Mucosa of rectum (tissue), 2 donors: ENCODE measurements at regions not wholly inside any gene's neighbourhood (a gene's known extent, or its start where the extent isn't known, plus 50 kb on each side); places are given as distances from the start of the nearest gene placed in this dataset.
A peak's percentile ranks its signal among the peaks of the same experiment; 100 is the strongest.

Experiments
- H3K27ac ChIP-seq, 2 donors: one replicate each; pipeline ENCODE4 v1.7.0; 2013; ENCODE audit warnings: inconsistent platforms in 2 of 2, low read depth in 2 of 2, low read length in 2 of 2
- H3K27me3 ChIP-seq, 2 donors: one replicate each; pipeline ENCODE4 v1.7.0; 2013; ENCODE audit warnings: low read length in 2 of 2; ENCODE audit not compliant: control insufficient read depth in 2 of 2, insufficient read depth in 2 of 2
- H3K36me3 ChIP-seq, 2 donors: one replicate each; pipeline ENCODE4 v1.7.0; 2013; ENCODE audit warnings: low read length in 2 of 2; ENCODE audit not compliant: control insufficient read depth in 2 of 2, insufficient read depth in 2 of 2
- H3K4me1 ChIP-seq, 2 donors: one replicate each; pipeline ENCODE4 v1.7.0; 2013; ENCODE audit warnings: low read length in 2 of 2, mild to moderate bottlenecking in 1 of 2; ENCODE audit not compliant: control insufficient read depth in 2 of 2, insufficient read depth in 2 of 2
- H3K4me3 ChIP-seq, 2 donors: one replicate each; pipeline ENCODE4 v1.7.0; 2013; ENCODE audit warnings: low read length in 2 of 2
- H3K9ac ChIP-seq, 2 donors: one replicate each; pipeline ENCODE4 v1.7.0; 2013; ENCODE audit warnings: low read length in 2 of 2, low read depth in 1 of 2, mild to moderate bottlenecking in 1 of 2
- H3K9me3 ChIP-seq, 2 donors: one replicate each; pipeline ENCODE4 v1.7.0; 2013; ENCODE audit warnings: low read length in 2 of 2; ENCODE audit not compliant: control insufficient read depth in 2 of 2
- donor health status: healthy.
- donor health status: Normal muscosa, but diverticular disease.

GRCh38 chr12:89177802-89178395 lies 174.4 kb downstream of the DUSP6 start:
- H3K9ac ChIP-seq = no peak overlapping the region
- H3K4me3 ChIP-seq = no peak overlapping the region
- H3K27ac ChIP-seq = no peak overlapping the region
- no peaks in the 10 kb centered on the region for H3K9me3 ChIP-seq
- no peaks in the 10 kb centered on the region for H3K36me3 ChIP-seq
- H3K4me1 ChIP-seq = no peaks in the 10 kb centered on the region
- no peaks in the 10 kb centered on the region for H3K27me3 ChIP-seq

DNA sequence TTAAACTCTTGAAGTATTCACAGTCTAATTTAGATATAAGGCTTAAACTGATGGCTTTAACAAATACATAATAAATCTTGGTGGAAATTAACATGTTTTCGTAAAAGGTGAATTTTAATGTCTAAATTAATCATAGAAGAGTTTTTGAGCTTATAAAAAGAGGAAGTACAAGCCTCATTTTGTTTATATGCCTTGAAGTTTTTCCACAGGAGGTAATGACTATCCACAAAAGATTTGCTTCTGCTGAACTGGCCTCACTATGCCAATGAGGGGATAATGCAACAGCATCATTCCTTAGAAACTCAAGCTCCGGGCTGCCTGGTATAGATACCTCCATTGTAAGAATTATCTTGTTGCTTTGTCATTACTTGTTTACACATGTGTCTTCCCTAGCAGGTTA lies 175.6 kb downstream of the DUSP6 start:
- no peaks in the 10 kb centered on the region for H3K9me3 ChIP-seq
- no peaks in the 10 kb centered on the region for H3K27me3 ChIP-seq
- no peaks in the 10 kb centered on the region for H3K4me1 ChIP-seq
- H3K9ac ChIP-seq = no peak overlapping the region
- no peaks in the 10 kb centered on the region for H3K36me3 ChIP-seq
- no peak overlapping the region for H3K4me3 ChIP-seq
- H3K27ac ChIP-seq = no peak overlapping the region

GRCh38 chr12:89173678-89174077 lies 178.6 kb downstream of the DUSP6 start:
- no peak overlapping the region for H3K4me3 ChIP-seq
- no peak overlapping the region for H3K27ac ChIP-seq

DNA sequence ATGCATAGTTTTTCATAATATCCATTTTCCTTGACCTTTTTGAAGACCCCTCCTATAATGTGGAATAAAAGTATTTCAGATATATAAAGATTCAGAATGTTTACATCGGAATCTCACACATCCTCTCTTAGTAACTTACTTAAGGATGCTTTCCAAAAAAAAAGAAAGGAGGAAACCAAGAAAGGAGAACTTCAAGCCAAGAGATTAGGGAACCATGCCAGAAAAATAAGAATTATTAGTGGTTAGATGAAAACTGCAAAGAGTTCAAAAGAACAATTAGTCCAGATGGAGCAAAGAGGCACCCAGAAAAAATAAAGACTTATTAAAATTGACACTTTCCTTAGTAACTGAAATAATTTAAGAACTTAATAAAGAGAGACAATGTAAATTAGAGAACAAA lies 179.2 kb downstream of the DUSP6 start:
- Histone ChIP-seq H3K9ac (no peak overlapping the region), H3K4me3 (no peak overlapping the region), H3K36me3 (no peaks in the 10 kb centered on the region), H3K27me3 (no peaks in the 10 kb centered on the region), H3K27ac (no peak overlapping the region), H3K9me3 (no peaks in the 10 kb centered on the region), H3K4me1 (no peaks in the 10 kb centered on the region)

More at GRCh38 chr12:89173678-89174077, 178.6 kb downstream of the DUSP6 start:
- Histone ChIP-seq H3K36me3 (no peaks in the 10 kb centered on the region), H3K9ac (no peak overlapping the region), H3K27me3 (no peaks in the 10 kb centered on the region), H3K9me3 (no peaks in the 10 kb centered on the region), H3K4me1 (no peaks in the 10 kb centered on the region)

DNA sequence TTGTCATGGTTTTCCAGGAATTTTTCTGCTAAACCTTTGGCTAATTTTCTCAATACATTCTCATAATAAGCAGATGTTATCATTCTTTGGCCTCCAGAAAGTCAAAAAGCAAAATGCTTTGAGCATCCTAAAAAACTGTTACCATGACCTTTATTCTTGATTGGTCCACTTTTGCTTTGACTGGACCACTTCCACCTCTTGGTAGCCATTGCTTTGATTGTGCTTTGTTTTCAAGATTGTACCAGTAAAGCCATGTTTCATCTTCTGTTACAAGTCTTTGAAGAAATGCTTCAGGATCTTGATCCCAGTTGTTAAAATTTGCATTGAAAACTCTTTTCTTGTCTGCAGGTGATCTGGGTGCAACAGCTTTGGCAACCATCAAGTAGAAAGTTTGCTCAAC lies 180.1 kb downstream of the DUSP6 start:
- H3K27ac ChIP-seq = no peak overlapping the region
- no peak overlapping the region for H3K4me3 ChIP-seq
- H3K36me3 ChIP-seq = no peaks in the 10 kb centered on the region
- no peaks in the 10 kb centered on the region for H3K4me1 ChIP-seq
- no peaks in the 10 kb centered on the region for H3K27me3 ChIP-seq
- H3K9me3 ChIP-seq = no peaks in the 10 kb centered on the region
- H3K9ac ChIP-seq = no peak overlapping the region

DNA sequence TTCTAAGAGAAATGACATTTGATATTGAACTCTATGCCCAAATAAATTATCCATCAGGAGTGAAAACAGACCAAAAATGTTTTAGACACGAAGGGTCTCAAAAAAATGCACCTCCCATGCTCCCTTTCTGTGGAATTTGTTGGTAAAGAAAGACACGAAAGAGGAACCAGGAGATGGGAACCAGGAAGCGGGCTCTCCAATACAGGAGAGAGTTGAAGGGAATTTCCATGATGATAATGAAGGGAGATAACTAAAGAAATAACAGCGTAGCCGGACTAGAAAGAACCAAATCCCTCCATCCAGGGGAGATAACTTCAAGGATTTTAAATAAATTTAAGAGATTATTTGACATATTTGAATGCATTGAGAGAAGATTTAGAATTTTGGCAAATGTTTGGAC lies 183.0 kb downstream of the DUSP6 start:
- Histone ChIP-seq H3K9me3 (no peaks in the 10 kb centered on the region), H3K36me3 (no peaks in the 10 kb centered on the region), H3K4me3 (no peak overlapping the region), H3K9ac (no peak overlapping the region), H3K27me3 (no peaks in the 10 kb centered on the region), H3K4me1 (no peaks in the 10 kb centered on the region), H3K27ac (no peak overlapping the region)

- no peak overlapping the region for H3K9ac ChIP-seq
- H3K9me3 ChIP-seq = no peaks in the 10 kb centered on the region
- no peaks in the 10 kb centered on the region for H3K4me1 ChIP-seq
- peak overlapping the region in 1 of 2 donors; percentile 28 for H3K27ac ChIP-seq
- no peaks in the 10 kb centered on the region for H3K27me3 ChIP-seq
- no peaks in the 10 kb centered on the region for H3K36me3 ChIP-seq
- H3K4me3 ChIP-seq = no peak overlapping the region
Measured at GRCh38 chr12:89167986-89168385, 184.3 kb downstream of the DUSP6 start.

DNA sequence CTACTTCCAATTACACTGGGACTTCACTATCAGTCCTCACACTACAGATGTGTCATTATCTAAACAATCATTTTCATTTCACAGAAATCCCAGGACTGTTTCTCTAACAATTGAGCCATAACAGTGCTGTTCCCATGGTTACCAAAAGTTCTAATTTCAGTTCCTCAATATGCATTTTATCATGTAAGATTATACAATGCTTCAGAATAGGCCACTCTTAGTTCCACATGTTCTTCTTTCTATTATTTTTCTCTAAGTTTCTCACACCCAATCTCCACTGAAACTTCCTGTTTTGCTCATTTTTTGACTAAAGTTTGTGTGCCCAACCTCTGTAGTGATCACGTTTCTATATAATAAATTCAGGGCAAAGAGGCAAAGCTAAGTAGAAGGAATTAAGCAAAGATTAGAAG lies 185.8 kb downstream of the DUSP6 start:
- no peaks in the 10 kb centered on the region for H3K4me1 ChIP-seq
- H3K27me3 ChIP-seq = no peaks in the 10 kb centered on the region
- H3K27ac ChIP-seq = peak overlapping the region; percentile 18 to 52
- H3K9me3 ChIP-seq = no peaks in the 10 kb centered on the region
- no peaks in the 10 kb centered on the region for H3K36me3 ChIP-seq
- H3K4me3 ChIP-seq = no peak overlapping the region
- H3K9ac ChIP-seq = no peak overlapping the region

- H3K27ac ChIP-seq = peak overlapping the region in 1 of 2 donors; percentile 29
- no peaks in the 10 kb centered on the region for H3K27me3 ChIP-seq
- H3K9ac ChIP-seq = no peak overlapping the region
- H3K4me1 ChIP-seq = no peaks in the 10 kb centered on the region
- no peaks in the 10 kb centered on the region for H3K9me3 ChIP-seq
- no peaks in the 10 kb centered on the region for H3K36me3 ChIP-seq
- no peak overlapping the region for H3K4me3 ChIP-seq
Measured at GRCh38 chr12:89166121-89166520, 186.2 kb downstream of the DUSP6 start.

- no peaks in the 10 kb centered on the region for H3K9me3 ChIP-seq
- H3K27ac ChIP-seq = peak overlapping the region in 1 of 2 donors; percentile 29
- H3K36me3 ChIP-seq = no peaks in the 10 kb centered on the region
- no peak overlapping the region for H3K4me3 ChIP-seq
- H3K9ac ChIP-seq = no peak overlapping the region
- H3K27me3 ChIP-seq = no peaks in the 10 kb centered on the region
- no peaks in the 10 kb centered on the region for H3K4me1 ChIP-seq
Measured at GRCh38 chr12:89165703-89166102, 186.6 kb downstream of the DUSP6 start.

- Histone ChIP-seq H3K9ac (no peak overlapping the region), H3K27ac (no peak overlapping the region), H3K4me1 (no peaks in the 10 kb centered on the region), H3K9me3 (no peaks in the 10 kb centered on the region), H3K27me3 (no peaks in the 10 kb centered on the region), H3K36me3 (no peaks in the 10 kb centered on the region), H3K4me3 (no peak overlapping the region)
Measured at GRCh38 chr12:89163918-89164317, 188.4 kb downstream of the DUSP6 start.
